UCSD-AML1 (cell line): ENCODE measurements at regions not wholly inside any gene's neighbourhood (a gene's known extent, or its start where the extent isn't known, plus 50 kb on each side); places are given as distances from the start of the nearest gene placed in this dataset.

Source experiments
- DNase-seq: peaks from one replicate; lab custom pipeline; 2025; ENCODE audit not compliant: unreplicated experiment; lab: John Stamatoyannopoulos, UW

- DNase-seq: no peak
Observed at GRCh38 chr5:92594031-92594430, 987.0 kb downstream of the NR2F1-AS1 start.

- DNase-seq: no peak
Observed at GRCh38 chr5:92588876-92589275, 992.1 kb downstream of the NR2F1-AS1 start.

GRCh38 chr5:92581690-92582089 lies 999.3 kb downstream of the NR2F1-AS1 start:
- no peak for DNase-seq

- DNase-seq: no peak
Observed at GRCh38 chr5:92581249-92581648, 999.8 kb downstream of the NR2F1-AS1 start.

GRCh38 chr5:92580814-92581213 lies 1000.2 kb downstream of the NR2F1-AS1 start:
- DNase-seq: no peak

GRCh38 chr5:92574023-92574422 lies 1007.0 kb downstream of the NR2F1-AS1 start:
- DNase-seq: no peak

GRCh38 chr5:92568522-92568921 lies 1012.5 kb downstream of the NR2F1-AS1 start:
- no peak for DNase-seq

- DNase-seq: no peak
Observed at GRCh38 chr5:92567831-92568450, 1013.1 kb downstream of the NR2F1-AS1 start.

GRCh38 chr5:92566113-92566786 lies 1014.8 kb downstream of the NR2F1-AS1 start:
- DNase-seq: no peak

GRCh38 chr5:92565673-92566072 lies 1015.3 kb downstream of the NR2F1-AS1 start:
- DNase-seq: no peak

- DNase-seq: no peak
Observed at GRCh38 chr5:92562065-92562464, 1019.0 kb downstream of the NR2F1-AS1 start.

- no peak for DNase-seq
Observed at GRCh38 chr5:92561411-92561959, 1019.5 kb downstream of the NR2F1-AS1 start.

- DNase-seq: no peak
Observed at GRCh38 chr5:92560698-92561401, 1020.2 kb downstream of the NR2F1-AS1 start.

GRCh38 chr5:92559781-92560180 lies 1021.2 kb downstream of the NR2F1-AS1 start:
- no peak for DNase-seq

GRCh38 chr5:92559331-92559730 lies 1021.7 kb downstream of the NR2F1-AS1 start:
- DNase-seq: no peak

- no peak for DNase-seq
Observed at GRCh38 chr5:92556747-92557146, 1024.3 kb downstream of the NR2F1-AS1 start.

GRCh38 chr5:92554447-92555085 lies 1026.5 kb downstream of the NR2F1-AS1 start:
- DNase-seq: no peak

- no peak for DNase-seq
Observed at GRCh38 chr5:92553326-92553725, 1027.7 kb downstream of the NR2F1-AS1 start.

GRCh38 chr5:92552206-92553160 lies 1028.5 kb downstream of the NR2F1-AS1 start:
- DNase-seq: no peak

- no peak for DNase-seq
Observed at GRCh38 chr5:92548346-92548745, 1032.7 kb downstream of the NR2F1-AS1 start.
